ENCODE measurements at regions not wholly inside any gene's neighbourhood (a gene's known extent, or its start where the extent isn't known, plus 50 kb on each side); places are given as distances from the start of the nearest gene placed in this dataset.

DNA sequence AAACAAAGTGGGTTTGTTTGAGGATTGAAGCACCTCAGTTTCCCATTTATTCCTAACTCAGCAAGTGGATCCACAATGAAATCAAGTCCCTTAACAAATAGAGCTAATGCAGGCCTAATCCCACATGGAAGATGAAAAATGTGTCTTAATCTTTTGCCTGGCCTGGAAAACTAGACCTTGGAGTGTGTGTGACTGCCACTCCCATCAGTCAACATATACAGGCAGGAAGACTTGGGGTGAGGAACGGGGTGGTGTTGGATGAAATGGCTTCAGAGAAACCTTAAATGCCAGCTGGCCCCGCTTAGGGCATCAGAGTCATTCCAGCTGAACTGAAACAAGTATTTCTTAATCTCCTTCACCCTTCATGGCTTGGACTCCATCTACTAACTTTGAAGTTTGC, 269.5 kb downstream of the MAF start:
- ATAC-seq (ENCODE audit: insufficient read depth, low FRiP score), result no peak
- Histone ChIP-seq H3K9me3 (ENCODE audit: control insufficient read depth in 4 of 4, insufficient read depth in 3 of 4, low read length in 3 of 4) (peaks cover 0 to 4% (median 0%) of the 10 kb centered on the region in 4 donors), H3K4me1 (ENCODE audit: control insufficient read depth in 5 of 5, insufficient read depth in 5 of 5, low read length in 5 of 5) (peaks cover 0 to 15% (median 0%) of the 10 kb centered on the region in 5 donors), H3K4me3 (no peak overlapping the region), H3K27ac (ENCODE audit: low read depth in 1 of 2, low read length in 1 of 2) (no peak overlapping the region), H3K27me3 (ENCODE audit: control insufficient read depth in 3 of 3, insufficient read depth in 3 of 3, low read length in 2 of 3) (no peaks in the 10 kb centered on the region), H3K9ac (ENCODE audit: insufficient read depth in 1 of 2, low read length in 2 of 2) (no peak overlapping the region), H3K36me3 (ENCODE audit: control insufficient read depth in 4 of 4, insufficient read depth in 4 of 4, low read length in 4 of 4) (no peaks in the 10 kb centered on the region)
- TF ChIP-seq CTCF (IDR thresholded peaks at IDR 0.05; ENCODE audit: control extremely low read depth, extremely low read depth), result no peak
- 71 to 84% methylated on average over 2 of the region's 2 CpGs for WGBS, 2 donors
- no peak for DNase-seq

DNA sequence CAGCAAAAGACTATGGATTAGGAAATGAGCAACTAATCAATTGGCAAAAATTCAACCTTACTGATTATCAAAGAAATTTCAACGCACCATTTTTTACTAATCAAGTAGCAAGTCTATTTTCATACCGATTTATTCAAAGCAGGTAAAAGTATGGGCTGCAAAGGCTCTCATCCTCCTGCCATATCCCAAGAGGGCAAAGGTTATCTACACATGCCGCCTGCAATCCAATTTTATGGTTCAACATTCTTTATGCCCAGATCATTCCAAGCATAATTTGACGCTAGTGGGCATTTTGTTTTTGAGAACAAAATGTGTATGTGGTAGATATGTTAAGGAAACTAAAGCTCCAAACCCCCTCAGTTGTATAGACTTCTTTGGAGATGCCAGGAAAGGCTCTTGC, 270.6 kb downstream of the MAF start:
- WGBS, 2 donors, result 90 to 97% methylated on average over 4 of the region's 4 CpGs
- TF ChIP-seq CTCF (IDR thresholded peaks at IDR 0.05; ENCODE audit: control extremely low read depth, extremely low read depth), result no peak
- Histone ChIP-seq H3K27me3 (ENCODE audit: control insufficient read depth in 3 of 3, insufficient read depth in 3 of 3, low read length in 2 of 3) (no peaks in the 10 kb centered on the region), H3K4me1 (ENCODE audit: control insufficient read depth in 5 of 5, insufficient read depth in 5 of 5, low read length in 5 of 5) (peaks cover 0 to 15% (median 0%) of the 10 kb centered on the region in 5 donors), H3K4me3 (no peak overlapping the region), H3K9me3 (ENCODE audit: control insufficient read depth in 4 of 4, insufficient read depth in 3 of 4, low read length in 3 of 4) (peaks cover 0 to 4% (median 0%) of the 10 kb centered on the region in 4 donors), H3K9ac (ENCODE audit: insufficient read depth in 1 of 2, low read length in 2 of 2) (no peak overlapping the region), H3K27ac (ENCODE audit: low read depth in 1 of 2, low read length in 1 of 2) (no peak overlapping the region), H3K36me3 (ENCODE audit: control insufficient read depth in 4 of 4, insufficient read depth in 4 of 4, low read length in 4 of 4) (no peaks in the 10 kb centered on the region)
- ATAC-seq (ENCODE audit: insufficient read depth, low FRiP score) (no peak), DNase-seq (no peak)

DNA sequence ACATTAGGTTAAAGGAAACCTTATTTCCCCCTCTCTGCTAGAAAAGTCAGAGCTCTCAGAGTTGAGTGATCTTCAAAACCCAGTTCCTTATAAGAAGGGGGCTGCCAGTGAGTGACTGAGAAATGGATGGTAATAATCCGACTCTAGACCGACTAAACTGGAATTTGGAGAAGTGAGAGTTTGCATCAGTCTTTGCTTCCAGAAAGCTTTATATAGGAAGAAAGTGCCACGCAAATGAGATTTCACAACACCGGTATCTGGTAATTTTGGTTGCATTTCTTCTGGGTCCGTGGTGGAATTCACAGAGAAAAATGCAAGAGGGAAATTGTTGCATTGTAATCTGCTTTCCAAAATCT, 271.4 kb downstream of the MAF start:
- TF ChIP-seq CTCF (IDR thresholded peaks at IDR 0.05; ENCODE audit: control extremely low read depth, extremely low read depth), result no peak
- ATAC-seq (ENCODE audit: insufficient read depth, low FRiP score), result no peak
- Histone ChIP-seq H3K27ac (ENCODE audit: low read depth in 1 of 2, low read length in 1 of 2) (no peak overlapping the region), H3K4me1 (ENCODE audit: control insufficient read depth in 5 of 5, insufficient read depth in 5 of 5, low read length in 5 of 5) (peaks cover 0 to 15% (median 0%) of the 10 kb centered on the region in 5 donors), H3K4me3 (no peak overlapping the region), H3K9me3 (ENCODE audit: control insufficient read depth in 4 of 4, insufficient read depth in 3 of 4, low read length in 3 of 4) (peaks cover 0 to 3% (median 0%) of the 10 kb centered on the region in 4 donors), H3K27me3 (ENCODE audit: control insufficient read depth in 3 of 3, insufficient read depth in 3 of 3, low read length in 2 of 3) (no peaks in the 10 kb centered on the region), H3K36me3 (ENCODE audit: control insufficient read depth in 4 of 4, insufficient read depth in 4 of 4, low read length in 4 of 4) (no peaks in the 10 kb centered on the region), H3K9ac (ENCODE audit: insufficient read depth in 1 of 2, low read length in 2 of 2) (no peak overlapping the region)
- peak in 1 of 3 donors; percentile 51 for DNase-seq
- WGBS, 2 donors, result 28 to 56% methylated on average over 5 of the region's 5 CpGs

Data from lung (tissue), 11 donors.